ENCODE measurements at regions not wholly inside any gene's neighbourhood (a gene's known extent, or its start where the extent isn't known, plus 50 kb on each side); places are given as distances from the start of the nearest gene placed in this dataset.

DNA sequence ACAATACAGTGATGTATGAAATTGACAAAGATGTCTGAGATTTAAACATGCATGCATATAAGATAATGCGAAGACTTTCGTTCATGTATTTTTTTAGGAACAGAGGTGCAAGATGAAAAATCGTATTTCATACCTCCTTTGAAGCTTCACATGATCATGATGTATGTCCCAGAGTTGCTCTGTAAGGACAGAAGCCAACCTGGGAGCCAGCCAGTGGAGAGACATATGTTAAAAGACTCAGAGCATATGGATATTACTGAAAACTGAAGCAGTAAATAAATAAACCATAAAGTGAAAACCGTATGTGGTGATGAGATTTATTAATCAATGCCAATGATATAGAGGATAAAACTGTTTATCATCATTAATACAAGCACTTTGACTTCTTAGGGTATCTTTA is 424.4 kb upstream of the NETO1 start:
- no peaks in the 10 kb centered on the region for H3K36me3 Mint-ChIP-seq

DNA sequence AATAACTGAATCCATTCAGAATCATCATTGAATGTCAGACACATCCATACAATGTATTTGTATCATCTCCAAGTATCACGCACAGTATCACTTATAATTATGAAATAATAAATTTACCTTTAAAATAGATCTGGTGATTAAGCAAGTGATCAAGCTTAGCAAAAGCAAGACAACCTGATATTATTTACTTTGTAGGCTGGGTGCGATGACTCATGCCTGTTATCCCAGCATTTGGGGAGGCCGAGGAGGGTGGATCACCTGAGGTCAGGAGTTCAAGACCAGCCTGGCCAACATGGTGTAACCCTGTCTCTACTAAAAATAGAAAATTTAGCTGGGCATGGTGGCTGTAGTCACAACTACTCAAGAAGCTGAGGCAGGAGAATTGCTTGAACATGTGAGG is 421.0 kb upstream of the NETO1 start:
- H3K4me3 Mint-ChIP-seq: no peak overlapping the region
- no peaks in the 10 kb centered on the region for H3K9me3 Mint-ChIP-seq
- H3K36me3 Mint-ChIP-seq: no peaks in the 10 kb centered on the region
- H3K27me3 Mint-ChIP-seq: no peaks in the 10 kb centered on the region
- H3K4me1 Mint-ChIP-seq (ENCODE audit: unreplicated experiment): no peaks in the 10 kb centered on the region
- TF ChIP-seq, protein P1, sequence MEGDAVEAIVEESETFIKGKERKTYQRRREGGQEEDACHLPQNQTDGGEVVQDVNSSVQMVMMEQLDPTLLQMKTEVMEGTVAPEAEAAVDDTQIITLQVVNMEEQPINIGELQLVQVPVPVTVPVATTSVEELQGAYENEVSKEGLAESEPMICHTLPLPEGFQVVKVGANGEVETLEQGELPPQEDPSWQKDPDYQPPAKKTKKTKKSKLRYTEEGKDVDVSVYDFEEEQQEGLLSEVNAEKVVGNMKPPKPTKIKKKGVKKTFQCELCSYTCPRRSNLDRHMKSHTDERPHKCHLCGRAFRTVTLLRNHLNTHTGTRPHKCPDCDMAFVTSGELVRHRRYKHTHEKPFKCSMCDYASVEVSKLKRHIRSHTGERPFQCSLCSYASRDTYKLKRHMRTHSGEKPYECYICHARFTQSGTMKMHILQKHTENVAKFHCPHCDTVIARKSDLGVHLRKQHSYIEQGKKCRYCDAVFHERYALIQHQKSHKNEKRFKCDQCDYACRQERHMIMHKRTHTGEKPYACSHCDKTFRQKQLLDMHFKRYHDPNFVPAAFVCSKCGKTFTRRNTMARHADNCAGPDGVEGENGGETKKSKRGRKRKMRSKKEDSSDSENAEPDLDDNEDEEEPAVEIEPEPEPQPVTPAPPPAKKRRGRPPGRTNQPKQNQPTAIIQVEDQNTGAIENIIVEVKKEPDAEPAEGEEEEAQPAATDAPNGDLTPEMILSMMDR (conservative IDR thresholded peaks at IDR 0.05): no peak
- no peak for DNase-seq (ENCODE audit: extremely low spot score, unreplicated experiment)
- no peak overlapping the region for H3K27ac Mint-ChIP-seq

More for the DNA sequence above, 424.4 kb upstream of the NETO1 start:
- Mint-ChIP-seq H3K27me3 (no peaks in the 10 kb centered on the region), H3K4me3 (no peak overlapping the region), H3K27ac (no peak overlapping the region), H3K4me1 (ENCODE audit: unreplicated experiment) (no peaks in the 10 kb centered on the region), H3K9me3 (no peaks in the 10 kb centered on the region)
- TF ChIP-seq, protein P1 (conservative IDR thresholded peaks at IDR 0.05): no peak
- no peak for DNase-seq (ENCODE audit: extremely low spot score, unreplicated experiment)

GRCh38 chr18:73286584-73286983 is 418.8 kb upstream of the NETO1 start:
- Mint-ChIP-seq H3K27me3 (no peaks in the 10 kb centered on the region), H3K4me3 (no peak overlapping the region)

GRCh38 chr18:73283788-73284187 is 416.0 kb upstream of the NETO1 start:
- Mint-ChIP-seq H3K27me3 (no peaks in the 10 kb centered on the region), H3K4me1 (ENCODE audit: unreplicated experiment) (no peaks in the 10 kb centered on the region), H3K36me3 (no peaks in the 10 kb centered on the region), H3K9me3 (no peaks in the 10 kb centered on the region), H3K27ac (no peak overlapping the region), H3K4me3 (no peak overlapping the region)
- no peak for DNase-seq (ENCODE audit: extremely low spot score, unreplicated experiment)
- TF ChIP-seq, protein P1 (conservative IDR thresholded peaks at IDR 0.05): no peak

More at GRCh38 chr18:73286584-73286983, 418.8 kb upstream of the NETO1 start:
- H3K27ac Mint-ChIP-seq: no peak overlapping the region
- TF ChIP-seq, protein P1 (conservative IDR thresholded peaks at IDR 0.05): no peak
- DNase-seq (ENCODE audit: extremely low spot score, unreplicated experiment): no peak
- H3K36me3 Mint-ChIP-seq: no peaks in the 10 kb centered on the region
- H3K9me3 Mint-ChIP-seq: no peaks in the 10 kb centered on the region
- H3K4me1 Mint-ChIP-seq (ENCODE audit: unreplicated experiment): no peaks in the 10 kb centered on the region

- TF ChIP-seq, protein P1 (conservative IDR thresholded peaks at IDR 0.05): no peak
- no peak overlapping the region for H3K4me3 Mint-ChIP-seq
- H3K27me3 Mint-ChIP-seq: no peaks in the 10 kb centered on the region
- no peaks in the 10 kb centered on the region for H3K36me3 Mint-ChIP-seq
- H3K27ac Mint-ChIP-seq: no peak overlapping the region
- H3K9me3 Mint-ChIP-seq: no peaks in the 10 kb centered on the region
- no peak for DNase-seq (ENCODE audit: extremely low spot score, unreplicated experiment)
- H3K4me1 Mint-ChIP-seq (ENCODE audit: unreplicated experiment): no peaks in the 10 kb centered on the region
These were observed 415.2 kb upstream of the NETO1 start for GRCh38 chr18:73283032-73283431.

DNA sequence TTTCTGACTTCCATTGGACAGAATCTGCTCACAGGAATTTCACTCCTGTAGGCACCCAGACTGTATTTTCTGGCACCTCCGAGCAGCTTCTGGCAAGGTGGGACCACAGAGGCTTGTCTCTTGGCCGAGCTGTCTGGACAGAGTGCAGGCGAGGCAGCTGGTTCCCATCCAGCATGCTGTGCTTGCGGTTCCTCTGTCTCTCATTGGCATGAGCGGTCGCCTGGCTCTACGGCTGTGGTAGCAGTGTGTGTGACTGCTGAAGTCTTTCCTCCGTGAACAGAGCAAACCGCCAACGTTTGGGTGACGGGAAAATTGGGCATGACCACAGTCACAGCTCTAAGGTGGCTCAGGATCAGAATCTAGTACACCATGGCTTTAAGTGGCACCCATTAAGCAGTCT is 411.7 kb upstream of the NETO1 start:
- Mint-ChIP-seq H3K4me1 (ENCODE audit: unreplicated experiment) (no peaks in the 10 kb centered on the region), H3K36me3 (no peaks in the 10 kb centered on the region), H3K27ac (no peak overlapping the region), H3K9me3 (no peaks in the 10 kb centered on the region), H3K27me3 (no peaks in the 10 kb centered on the region), H3K4me3 (no peak overlapping the region)
- TF ChIP-seq, protein P1 (conservative IDR thresholded peaks at IDR 0.05): no peak
- no peak for DNase-seq (ENCODE audit: extremely low spot score, unreplicated experiment)

Data from type B pancreatic cell (in vitro differentiated cells).